D721Med (cell line): ENCODE measurements at regions not wholly inside any gene's neighbourhood (a gene's known extent, or its start where the extent isn't known, plus 50 kb on each side); places are given as distances from the start of the nearest gene placed in this dataset.

Source experiments
- DNase-seq: peaks from one replicate; pipeline ENCODE4 v3.0.0; 2011; ENCODE audit warnings: low spot score; ENCODE audit not compliant: insufficient read length
- FAIRE-seq: peaks from 2 replicates; lab custom pipeline; 2011; peaks lifted over from hg19 to GRCh38; lab: Jason Lieb, UNC
- TF ChIP-seq, protein P1 (sequence below): IDR thresholded peaks from 2 replicates; pipeline ENCODE4 v1.5.1; 2012; ENCODE audit warnings: mild to moderate bottlenecking, control low read depth; ENCODE audit not compliant: insufficient read depth; ENCODE audit errors: missing control alignments

- FAIRE-seq (no peak), DNase-seq (no peak)
- TF ChIP-seq, protein P1, sequence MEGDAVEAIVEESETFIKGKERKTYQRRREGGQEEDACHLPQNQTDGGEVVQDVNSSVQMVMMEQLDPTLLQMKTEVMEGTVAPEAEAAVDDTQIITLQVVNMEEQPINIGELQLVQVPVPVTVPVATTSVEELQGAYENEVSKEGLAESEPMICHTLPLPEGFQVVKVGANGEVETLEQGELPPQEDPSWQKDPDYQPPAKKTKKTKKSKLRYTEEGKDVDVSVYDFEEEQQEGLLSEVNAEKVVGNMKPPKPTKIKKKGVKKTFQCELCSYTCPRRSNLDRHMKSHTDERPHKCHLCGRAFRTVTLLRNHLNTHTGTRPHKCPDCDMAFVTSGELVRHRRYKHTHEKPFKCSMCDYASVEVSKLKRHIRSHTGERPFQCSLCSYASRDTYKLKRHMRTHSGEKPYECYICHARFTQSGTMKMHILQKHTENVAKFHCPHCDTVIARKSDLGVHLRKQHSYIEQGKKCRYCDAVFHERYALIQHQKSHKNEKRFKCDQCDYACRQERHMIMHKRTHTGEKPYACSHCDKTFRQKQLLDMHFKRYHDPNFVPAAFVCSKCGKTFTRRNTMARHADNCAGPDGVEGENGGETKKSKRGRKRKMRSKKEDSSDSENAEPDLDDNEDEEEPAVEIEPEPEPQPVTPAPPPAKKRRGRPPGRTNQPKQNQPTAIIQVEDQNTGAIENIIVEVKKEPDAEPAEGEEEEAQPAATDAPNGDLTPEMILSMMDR = no peak
Observed at GRCh38 chr3:144429719-144430121, 458.1 kb downstream of the DIPK2A start.

GRCh38 chr3:144431134-144431533 lies 459.5 kb downstream of the DIPK2A start:
- DNase-seq (no peak), FAIRE-seq (no peak)
- TF ChIP-seq, protein P1 = no peak

- FAIRE-seq (no peak), DNase-seq (no peak)
- TF ChIP-seq, protein P1 = no peak
Observed at GRCh38 chr3:144433006-144433405, 461.4 kb downstream of the DIPK2A start.

- no peak for DNase-seq
- FAIRE-seq = no peak
- TF ChIP-seq, protein P1 = no peak
Observed at GRCh38 chr3:144437989-144438388, 466.4 kb downstream of the DIPK2A start.

GRCh38 chr3:144444061-144444460 lies 472.4 kb downstream of the DIPK2A start:
- TF ChIP-seq, protein P1 = no peak
- DNase-seq (no peak), FAIRE-seq (no peak)

DNA sequence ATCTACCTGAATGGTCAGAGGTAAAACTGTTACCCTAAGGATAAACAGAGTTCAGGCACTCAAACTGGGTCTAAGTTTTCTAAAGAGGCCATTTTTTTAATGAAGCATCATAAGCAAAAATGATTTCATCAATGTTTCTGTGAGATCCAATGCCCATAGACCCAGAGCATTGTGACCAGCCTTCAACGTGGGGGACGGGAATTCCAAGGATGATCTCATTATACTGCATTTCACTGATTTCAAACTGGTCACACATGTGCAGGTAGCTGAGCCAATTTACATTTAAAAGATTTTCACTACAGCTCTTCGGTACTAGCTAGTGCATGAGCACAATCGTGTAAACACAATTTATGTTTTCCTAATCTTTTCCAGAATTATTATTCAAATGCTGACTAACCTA lies 472.9 kb downstream of the DIPK2A start:
- DNase-seq (no peak), FAIRE-seq (no peak)
- TF ChIP-seq, protein P1 = no peak

DNA sequence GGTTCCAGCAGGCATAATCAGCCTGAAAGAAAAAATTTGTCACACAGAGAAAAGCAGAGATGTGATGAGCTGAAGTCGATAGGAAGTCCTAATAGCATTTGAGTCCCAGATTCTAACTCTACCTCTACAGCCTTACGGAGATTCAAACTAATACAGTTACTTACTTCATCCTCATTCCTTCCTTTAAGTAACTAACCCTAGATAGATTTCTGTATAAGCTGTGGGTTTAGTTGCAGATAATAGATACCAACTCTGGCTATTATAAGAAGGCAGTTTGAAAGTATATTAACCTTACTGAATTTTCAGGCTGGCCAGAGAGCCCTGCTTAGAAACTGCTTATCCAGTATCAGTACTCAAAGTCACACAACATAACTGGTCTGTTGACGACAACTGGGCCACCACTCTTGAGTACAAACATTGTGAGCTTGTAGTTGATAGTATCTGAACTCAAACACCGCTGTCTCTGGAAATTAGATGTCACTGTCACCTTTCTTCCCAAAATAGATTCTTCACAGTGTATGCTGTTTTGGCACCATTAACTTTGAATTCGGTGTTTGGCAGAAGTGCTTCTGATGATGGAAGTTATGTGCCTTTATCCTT lies 484.3 kb downstream of the DIPK2A start:
- DNase-seq (no peak), FAIRE-seq (no peak)
- TF ChIP-seq, protein P1 = no peak
